ENCODE measurements at regions not wholly inside any gene's neighbourhood (a gene's known extent, or its start where the extent isn't known, plus 50 kb on each side); places are given as distances from the start of the nearest gene placed in this dataset.

- H3K4me1 ChIP-seq (ENCODE audit: control insufficient read depth in 2 of 2, insufficient read depth in 2 of 2, low read length in 2 of 2): no peaks in the 10 kb centered on the region
- no peak overlapping the region for H3K27ac ChIP-seq (ENCODE audit: low read length in 2 of 2)
- Mint-ChIP-seq H3K27me3 (peaks cover 14% of the 10 kb centered on the region), H3K27ac (no peak overlapping the region), H3K4me3 (no peak overlapping the region), H3K4me1 (no peaks in the 10 kb centered on the region), H3K9me3 (ENCODE audit: insufficient read depth) (no peaks in the 10 kb centered on the region)
- no peaks in the 10 kb centered on the region for H3K79me2 ChIP-seq (ENCODE audit: control insufficient read depth, insufficient read depth, low read length)
- H3K9ac ChIP-seq (ENCODE audit: low read length): no peak overlapping the region
- H3K4me3 ChIP-seq (ENCODE audit: control extremely low read depth in 1 of 5, extremely low read depth in 1 of 5, insufficient read depth in 1 of 5, low read depth in 2 of 5, low read length in 4 of 5): no peak overlapping the region
- 63% methylated on average over 3 of the region's 6 CpGs for WGBS (ENCODE audit: insufficient coverage)
- no peak overlapping the region for H3K4me2 ChIP-seq (replicated peaks; ENCODE audit: low read depth, low read length, poor library complexity, severe bottlenecking)
- H2AFZ ChIP-seq (ENCODE audit: insufficient read depth, low read depth, low read length, poor library complexity, severe bottlenecking): no peak overlapping the region
- TF ChIP-seq EZH2 (IDR thresholded peaks at IDR 0.05; ENCODE audit: borderline replicate concordance, insufficient read depth, low read depth, low read length, poor library complexity, severe bottlenecking) (no peak), CTCF (IDR thresholded peaks at IDR 0.05) (no peak)
- H3K36me3 ChIP-seq (replicated peaks in 1 of 2; ENCODE audit: control extremely low read depth in 1 of 2, control insufficient read depth in 1 of 2, extremely low read depth in 1 of 2, insufficient read depth in 2 of 2, low read length in 1 of 2): no peaks in the 10 kb centered on the region
- ATAC-seq (ENCODE audit: low read depth) (no peak), DNase-seq (no peak)
- H3K9me3 ChIP-seq (ENCODE audit: control extremely low read depth in 1 of 3, control insufficient read depth in 2 of 3, insufficient read depth in 1 of 3, low read length in 2 of 3): no peaks in the 10 kb centered on the region
- intact Hi-C loops (cut with micrococcal nuclease): no loop called here
- POLR2A ChIA-PET: no interaction called here
- no peaks in the 10 kb centered on the region for H4K20me1 ChIP-seq (ENCODE audit: control insufficient read depth, insufficient read depth, low read length, poor library complexity, severe bottlenecking)
- H3K27me3 ChIP-seq (replicated peaks in 1 of 4; ENCODE audit: control extremely low read depth in 1 of 4, control insufficient read depth in 3 of 4, insufficient read depth in 4 of 4, low read length in 3 of 4): no peaks in the 10 kb centered on the region
- CTCF ChIA-PET: no interaction called here
These were observed 67.9 kb upstream of the DOK5 start for GRCh38 chr20:54407459-54407858.

GRCh38 chr20:54415967-54416366 lies 59.4 kb upstream of the DOK5 start:
- ChIA-PET CTCF (no interaction called here), POLR2A (no interaction called here)
- H3K9me3 ChIP-seq (ENCODE audit: control extremely low read depth in 1 of 3, control insufficient read depth in 2 of 3, insufficient read depth in 1 of 3, low read length in 2 of 3): no peaks in the 10 kb centered on the region
- no peak overlapping the region for H3K4me2 ChIP-seq (replicated peaks; ENCODE audit: low read depth, low read length, poor library complexity, severe bottlenecking)
- H3K27ac ChIP-seq (ENCODE audit: low read length in 2 of 2): no peak overlapping the region
- H3K27me3 Mint-ChIP-seq: peaks cover 5% of the 10 kb centered on the region
- H3K4me1 ChIP-seq (ENCODE audit: control insufficient read depth in 2 of 2, insufficient read depth in 2 of 2, low read length in 2 of 2): no peaks in the 10 kb centered on the region
- DNase-seq: no peak
- no peak for TF ChIP-seq CTCF (IDR thresholded peaks at IDR 0.05)
- no peak overlapping the region for H3K4me3 ChIP-seq (ENCODE audit: control extremely low read depth in 1 of 5, extremely low read depth in 1 of 5, insufficient read depth in 1 of 5, low read depth in 2 of 5, low read length in 4 of 5)
- no peaks in the 10 kb centered on the region for H3K4me1 Mint-ChIP-seq
- no peak overlapping the region for H2AFZ ChIP-seq (ENCODE audit: insufficient read depth, low read depth, low read length, poor library complexity, severe bottlenecking)
- H4K20me1 ChIP-seq (ENCODE audit: control insufficient read depth, insufficient read depth, low read length, poor library complexity, severe bottlenecking): no peaks in the 10 kb centered on the region
- no peaks in the 10 kb centered on the region for H3K79me2 ChIP-seq (ENCODE audit: control insufficient read depth, insufficient read depth, low read length)
- no peak overlapping the region for H3K9ac ChIP-seq (ENCODE audit: low read length)
- ATAC-seq (ENCODE audit: low read depth): no peak
- no peaks in the 10 kb centered on the region for H3K9me3 Mint-ChIP-seq (ENCODE audit: insufficient read depth)
- no peaks in the 10 kb centered on the region for H3K36me3 ChIP-seq (replicated peaks in 1 of 2; ENCODE audit: control extremely low read depth in 1 of 2, control insufficient read depth in 1 of 2, extremely low read depth in 1 of 2, insufficient read depth in 2 of 2, low read length in 1 of 2)
- H3K4me3 Mint-ChIP-seq: no peak overlapping the region
- intact Hi-C loops (cut with micrococcal nuclease): no loop called here
- no peaks in the 10 kb centered on the region for H3K27me3 ChIP-seq (replicated peaks in 1 of 4; ENCODE audit: control extremely low read depth in 1 of 4, control insufficient read depth in 3 of 4, insufficient read depth in 4 of 4, low read length in 3 of 4)
- no CpG with 5 or more reads among the region's 1 CpG for WGBS (ENCODE audit: insufficient coverage)
- no peak overlapping the region for H3K27ac Mint-ChIP-seq

Data from B cell (primary cell).